ENCODE measurements at regions not wholly inside any gene's neighbourhood (a gene's known extent, or its start where the extent isn't known, plus 50 kb on each side); places are given as distances from the start of the nearest gene placed in this dataset.

- Mint-ChIP-seq H3K36me3 (ENCODE audit: low read depth) (no peaks in the 10 kb centered on the region; the same call in 2 of the 3 replicates), H3K27me3 (ENCODE audit: insufficient read depth, low read depth, poor library complexity) (peaks cover 13% of the 10 kb centered on the region), H3K9me3 (no peaks in the 10 kb centered on the region; the same call in 2 of the 3 replicates), H3K4me1 (peaks cover 11% of the 10 kb centered on the region), H3K27ac (no peak overlapping the region), H3K4me3 (no peak overlapping the region)
- Histone ChIP-seq H3K27me3 (ENCODE audit: insufficient read depth) (no peaks in the 10 kb centered on the region), H3K4me2 (no peak overlapping the region), H3K36me3 (ENCODE audit: insufficient read depth) (no peaks in the 10 kb centered on the region), H4K20me1 (replicated peaks; ENCODE audit: insufficient read depth) (no peaks in the 10 kb centered on the region), H3K79me2 (replicated peaks; ENCODE audit: insufficient read depth) (no peaks in the 10 kb centered on the region), H3K9me2 (ENCODE audit: insufficient read depth) (no peaks in the 10 kb centered on the region), H3K4me1 (ENCODE audit: insufficient read depth) (no peaks in the 10 kb centered on the region; the same call in 1 of the 2 replicates), H3K27ac (ENCODE audit: low read depth) (no peak overlapping the region), H3K4me3 (no peak overlapping the region), H3F3A (replicated peaks; ENCODE audit: low read depth) (no peaks in the 10 kb centered on the region), H2AFZ (no peak overlapping the region)
- DNase-seq (ENCODE audit: low spot score) = no peak
- no peak for ATAC-seq
- TF ChIP-seq, protein P1, sequence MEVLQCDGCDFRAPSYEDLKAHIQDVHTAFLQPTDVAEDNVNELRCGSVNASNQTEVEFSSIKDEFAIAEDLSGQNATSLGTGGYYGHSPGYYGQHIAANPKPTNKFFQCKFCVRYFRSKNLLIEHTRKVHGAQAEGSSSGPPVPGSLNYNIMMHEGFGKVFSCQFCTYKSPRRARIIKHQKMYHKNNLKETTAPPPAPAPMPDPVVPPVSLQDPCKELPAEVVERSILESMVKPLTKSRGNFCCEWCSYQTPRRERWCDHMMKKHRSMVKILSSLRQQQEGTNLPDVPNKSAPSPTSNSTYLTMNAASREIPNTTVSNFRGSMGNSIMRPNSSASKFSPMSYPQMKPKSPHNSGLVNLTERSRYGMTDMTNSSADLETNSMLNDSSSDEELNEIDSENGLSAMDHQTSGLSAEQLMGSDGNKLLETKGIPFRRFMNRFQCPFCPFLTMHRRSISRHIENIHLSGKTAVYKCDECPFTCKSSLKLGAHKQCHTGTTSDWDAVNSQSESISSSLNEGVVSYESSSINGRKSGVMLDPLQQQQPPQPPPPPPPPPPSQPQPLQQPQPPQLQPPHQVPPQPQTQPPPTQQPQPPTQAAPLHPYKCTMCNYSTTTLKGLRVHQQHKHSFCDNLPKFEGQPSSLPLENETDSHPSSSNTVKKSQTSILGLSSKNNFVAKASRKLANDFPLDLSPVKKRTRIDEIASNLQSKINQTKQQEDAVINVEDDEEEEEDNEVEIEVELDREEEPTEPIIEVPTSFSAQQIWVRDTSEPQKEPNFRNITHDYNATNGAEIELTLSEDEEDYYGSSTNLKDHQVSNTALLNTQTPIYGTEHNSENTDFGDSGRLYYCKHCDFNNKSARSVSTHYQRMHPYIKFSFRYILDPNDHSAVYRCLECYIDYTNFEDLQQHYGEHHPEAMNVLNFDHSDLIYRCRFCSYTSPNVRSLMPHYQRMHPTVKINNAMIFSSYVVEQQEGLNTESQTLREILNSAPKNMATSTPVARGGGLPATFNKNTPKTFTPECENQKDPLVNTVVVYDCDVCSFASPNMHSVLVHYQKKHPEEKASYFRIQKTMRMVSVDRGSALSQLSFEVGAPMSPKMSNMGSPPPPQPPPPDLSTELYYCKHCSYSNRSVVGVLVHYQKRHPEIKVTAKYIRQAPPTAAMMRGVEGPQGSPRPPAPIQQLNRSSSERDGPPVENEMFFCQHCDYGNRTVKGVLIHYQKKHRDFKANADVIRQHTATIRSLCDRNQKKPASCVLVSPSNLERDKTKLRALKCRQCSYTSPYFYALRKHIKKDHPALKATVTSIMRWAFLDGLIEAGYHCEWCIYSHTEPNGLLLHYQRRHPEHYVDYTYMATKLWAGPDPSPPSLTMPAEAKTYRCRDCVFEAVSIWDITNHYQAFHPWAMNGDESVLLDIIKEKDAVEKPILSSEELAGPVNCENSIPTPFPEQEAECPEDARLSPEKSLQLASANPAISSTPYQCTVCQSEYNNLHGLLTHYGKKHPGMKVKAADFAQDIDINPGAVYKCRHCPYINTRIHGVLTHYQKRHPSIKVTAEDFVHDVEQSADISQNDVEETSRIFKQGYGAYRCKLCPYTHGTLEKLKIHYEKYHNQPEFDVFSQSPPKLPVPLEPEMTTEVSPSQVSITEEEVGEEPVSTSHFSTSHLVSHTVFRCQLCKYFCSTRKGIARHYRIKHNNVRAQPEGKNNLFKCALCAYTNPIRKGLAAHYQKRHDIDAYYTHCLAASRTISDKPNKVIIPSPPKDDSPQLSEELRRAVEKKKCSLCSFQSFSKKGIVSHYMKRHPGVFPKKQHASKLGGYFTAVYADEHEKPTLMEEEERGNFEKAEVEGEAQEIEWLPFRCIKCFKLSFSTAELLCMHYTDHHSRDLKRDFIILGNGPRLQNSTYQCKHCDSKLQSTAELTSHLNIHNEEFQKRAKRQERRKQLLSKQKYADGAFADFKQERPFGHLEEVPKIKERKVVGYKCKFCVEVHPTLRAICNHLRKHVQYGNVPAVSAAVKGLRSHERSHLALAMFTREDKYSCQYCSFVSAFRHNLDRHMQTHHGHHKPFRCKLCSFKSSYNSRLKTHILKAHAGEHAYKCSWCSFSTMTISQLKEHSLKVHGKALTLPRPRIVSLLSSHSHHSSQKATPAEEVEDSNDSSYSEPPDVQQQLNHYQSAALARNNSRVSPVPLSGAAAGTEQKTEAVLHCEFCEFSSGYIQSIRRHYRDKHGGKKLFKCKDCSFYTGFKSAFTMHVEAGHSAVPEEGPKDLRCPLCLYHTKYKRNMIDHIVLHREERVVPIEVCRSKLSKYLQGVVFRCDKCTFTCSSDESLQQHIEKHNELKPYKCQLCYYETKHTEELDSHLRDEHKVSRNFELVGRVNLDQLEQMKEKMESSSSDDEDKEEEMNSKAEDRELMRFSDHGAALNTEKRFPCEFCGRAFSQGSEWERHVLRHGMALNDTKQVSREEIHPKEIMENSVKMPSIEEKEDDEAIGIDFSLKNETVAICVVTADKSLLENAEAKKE (CRISPR knock-in tag; IDR thresholded peaks at IDR 0.05) = no peak
- TF ChIP-seq CREB1 (CRISPR knock-in tag; IDR thresholded peaks at IDR 0.05; ENCODE audit: low read depth) (no peak), POLR2AphosphoS5 (IDR thresholded peaks at IDR 0.05; ENCODE audit: low read depth) (no peak), ZNF114 (CRISPR knock-in tag; IDR thresholded peaks at IDR 0.05) (no peak), EZH2 (IDR thresholded peaks at IDR 0.05; ENCODE audit: low read depth, unreplicated experiment) (no peak), ZNF331 (CRISPR knock-in tag; IDR thresholded peaks at IDR 0.05; ENCODE audit: low read depth) (no peak), ETS1 (IDR thresholded peaks at IDR 0.05) (no peak), NANOG (IDR thresholded peaks at IDR 0.05; ENCODE audit: borderline replicate concordance) (no peak), JUNB (IDR thresholded peaks at IDR 0.05; ENCODE audit: unreplicated experiment) (no peak), EZH2phosphoT487 (IDR thresholded peaks at IDR 0.05; ENCODE audit: unreplicated experiment) (no peak), STAT1 (IDR thresholded peaks at IDR 0.05; ENCODE audit: unreplicated experiment) (no peak), REST (IDR thresholded peaks at IDR 0.05; ENCODE audit: unreplicated experiment) (no peak)
- TF ChIP-seq, protein P2, sequence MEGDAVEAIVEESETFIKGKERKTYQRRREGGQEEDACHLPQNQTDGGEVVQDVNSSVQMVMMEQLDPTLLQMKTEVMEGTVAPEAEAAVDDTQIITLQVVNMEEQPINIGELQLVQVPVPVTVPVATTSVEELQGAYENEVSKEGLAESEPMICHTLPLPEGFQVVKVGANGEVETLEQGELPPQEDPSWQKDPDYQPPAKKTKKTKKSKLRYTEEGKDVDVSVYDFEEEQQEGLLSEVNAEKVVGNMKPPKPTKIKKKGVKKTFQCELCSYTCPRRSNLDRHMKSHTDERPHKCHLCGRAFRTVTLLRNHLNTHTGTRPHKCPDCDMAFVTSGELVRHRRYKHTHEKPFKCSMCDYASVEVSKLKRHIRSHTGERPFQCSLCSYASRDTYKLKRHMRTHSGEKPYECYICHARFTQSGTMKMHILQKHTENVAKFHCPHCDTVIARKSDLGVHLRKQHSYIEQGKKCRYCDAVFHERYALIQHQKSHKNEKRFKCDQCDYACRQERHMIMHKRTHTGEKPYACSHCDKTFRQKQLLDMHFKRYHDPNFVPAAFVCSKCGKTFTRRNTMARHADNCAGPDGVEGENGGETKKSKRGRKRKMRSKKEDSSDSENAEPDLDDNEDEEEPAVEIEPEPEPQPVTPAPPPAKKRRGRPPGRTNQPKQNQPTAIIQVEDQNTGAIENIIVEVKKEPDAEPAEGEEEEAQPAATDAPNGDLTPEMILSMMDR (conservative IDR thresholded peaks at IDR 0.05; ENCODE audit: low read depth in 2 of 2) = no peak
Observed at GRCh38 chr5:3026651-3027050, 275.2 kb upstream of the IRX2 start.
